ENCODE measurements at regions not wholly inside any gene's neighbourhood (a gene's known extent, or its start where the extent isn't known, plus 50 kb on each side); places are given as distances from the start of the nearest gene placed in this dataset.
A peak's percentile ranks its signal among the peaks of the same experiment; 100 is the strongest.

DNA sequence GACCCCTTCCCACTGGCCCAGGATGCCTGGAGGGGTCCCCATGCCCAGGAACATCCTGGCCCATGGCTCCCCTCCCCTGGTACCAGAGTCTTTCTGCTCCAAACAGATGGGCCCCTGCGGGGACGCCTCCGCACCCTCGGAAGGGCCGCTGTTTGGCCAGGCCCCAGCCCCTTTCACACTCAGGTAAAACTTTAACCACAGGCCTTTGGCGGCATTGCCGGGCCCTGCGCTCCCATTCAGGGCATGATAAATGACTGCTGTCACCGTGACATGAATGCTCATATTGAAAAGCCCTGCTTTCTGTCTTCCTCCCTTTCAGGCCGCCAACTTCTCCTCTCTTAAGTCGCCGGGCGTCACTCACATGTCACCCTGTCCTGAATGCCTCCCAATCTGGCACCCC is 141.5 kb upstream of the TOP1 start (continued):
- TF ChIP-seq, protein P1, sequence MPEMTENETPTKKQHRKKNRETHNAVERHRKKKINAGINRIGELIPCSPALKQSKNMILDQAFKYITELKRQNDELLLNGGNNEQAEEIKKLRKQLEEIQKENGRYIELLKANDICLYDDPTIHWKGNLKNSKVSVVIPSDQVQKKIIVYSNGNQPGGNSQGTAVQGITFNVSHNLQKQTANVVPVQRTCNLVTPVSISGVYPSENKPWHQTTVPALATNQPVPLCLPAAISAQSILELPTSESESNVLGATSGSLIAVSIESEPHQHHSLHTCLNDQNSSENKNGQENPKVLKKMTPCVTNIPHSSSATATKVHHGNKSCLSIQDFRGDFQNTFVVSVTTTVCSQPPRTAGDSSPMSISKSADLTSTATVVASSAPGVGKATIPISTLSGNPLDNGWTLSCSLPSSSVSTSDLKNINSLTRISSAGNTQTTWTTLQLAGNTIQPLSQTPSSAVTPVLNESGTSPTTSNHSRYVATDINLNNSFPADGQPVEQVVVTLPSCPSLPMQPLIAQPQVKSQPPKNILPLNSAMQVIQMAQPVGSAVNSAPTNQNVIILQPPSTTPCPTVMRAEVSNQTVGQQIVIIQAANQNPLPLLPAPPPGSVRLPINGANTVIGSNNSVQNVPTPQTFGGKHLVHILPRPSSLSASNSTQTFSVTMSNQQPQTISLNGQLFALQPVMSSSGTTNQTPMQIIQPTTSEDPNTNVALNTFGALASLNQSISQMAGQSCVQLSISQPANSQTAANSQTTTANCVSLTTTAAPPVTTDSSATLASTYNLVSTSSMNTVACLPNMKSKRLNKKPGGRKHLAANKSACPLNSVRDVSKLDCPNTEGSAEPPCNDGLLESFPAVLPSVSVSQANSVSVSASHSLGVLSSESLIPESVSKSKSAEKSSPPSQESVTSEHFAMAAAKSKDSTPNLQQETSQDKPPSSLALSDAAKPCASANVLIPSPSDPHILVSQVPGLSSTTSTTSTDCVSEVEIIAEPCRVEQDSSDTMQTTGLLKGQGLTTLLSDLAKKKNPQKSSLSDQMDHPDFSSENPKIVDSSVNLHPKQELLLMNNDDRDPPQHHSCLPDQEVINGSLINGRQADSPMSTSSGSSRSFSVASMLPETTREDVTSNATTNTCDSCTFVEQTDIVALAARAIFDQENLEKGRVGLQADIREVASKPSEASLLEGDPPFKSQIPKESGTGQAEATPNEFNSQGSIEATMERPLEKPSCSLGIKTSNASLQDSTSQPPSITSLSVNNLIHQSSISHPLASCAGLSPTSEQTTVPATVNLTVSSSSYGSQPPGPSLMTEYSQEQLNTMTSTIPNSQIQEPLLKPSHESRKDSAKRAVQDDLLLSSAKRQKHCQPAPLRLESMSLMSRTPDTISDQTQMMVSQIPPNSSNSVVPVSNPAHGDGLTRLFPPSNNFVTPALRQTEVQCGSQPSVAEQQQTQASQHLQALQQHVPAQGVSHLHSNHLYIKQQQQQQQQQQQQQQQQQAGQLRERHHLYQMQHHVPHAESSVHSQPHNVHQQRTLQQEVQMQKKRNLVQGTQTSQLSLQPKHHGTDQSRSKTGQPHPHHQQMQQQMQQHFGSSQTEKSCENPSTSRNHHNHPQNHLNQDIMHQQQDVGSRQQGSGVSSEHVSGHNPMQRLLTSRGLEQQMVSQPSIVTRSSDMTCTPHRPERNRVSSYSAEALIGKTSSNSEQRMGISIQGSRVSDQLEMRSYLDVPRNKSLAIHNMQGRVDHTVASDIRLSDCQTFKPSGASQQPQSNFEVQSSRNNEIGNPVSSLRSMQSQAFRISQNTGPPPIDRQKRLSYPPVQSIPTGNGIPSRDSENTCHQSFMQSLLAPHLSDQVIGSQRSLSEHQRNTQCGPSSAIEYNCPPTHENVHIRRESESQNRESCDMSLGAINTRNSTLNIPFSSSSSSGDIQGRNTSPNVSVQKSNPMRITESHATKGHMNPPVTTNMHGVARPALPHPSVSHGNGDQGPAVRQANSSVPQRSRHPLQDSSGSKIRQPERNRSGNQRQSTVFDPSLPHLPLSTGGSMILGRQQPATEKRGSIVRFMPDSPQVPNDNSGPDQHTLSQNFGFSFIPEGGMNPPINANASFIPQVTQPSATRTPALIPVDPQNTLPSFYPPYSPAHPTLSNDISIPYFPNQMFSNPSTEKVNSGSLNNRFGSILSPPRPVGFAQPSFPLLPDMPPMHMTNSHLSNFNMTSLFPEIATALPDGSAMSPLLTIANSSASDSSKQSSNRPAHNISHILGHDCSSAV (CRISPR knock-in tag; IDR thresholded peaks at IDR 0.05; ENCODE audit: borderline replicate concordance) = no peak
- no peak for TF ChIP-seq KDM5A (IDR thresholded peaks at IDR 0.05; ENCODE audit: borderline replicate concordance, low read length)
- TF ChIP-seq KLF11 (CRISPR knock-in tag; IDR thresholded peaks at IDR 0.05) = no peak
- no peak for TF ChIP-seq ZBTB44 (CRISPR knock-in tag; IDR thresholded peaks at IDR 0.05)
- no peak for TF ChIP-seq POLR2A (IDR thresholded peaks at IDR 0.05; ENCODE audit: insufficient read depth in 1 of 2, low read depth in 2 of 2, low read length in 2 of 2)
- no peak for TF ChIP-seq SP4 (CRISPR knock-in tag; IDR thresholded peaks at IDR 0.05)
- TF ChIP-seq ZNF446 (CRISPR knock-in tag; IDR thresholded peaks at IDR 0.05) = no peak
- TF ChIP-seq CCDC6 (CRISPR knock-in tag; IDR thresholded peaks at IDR 0.05) = no peak
- TF ChIP-seq ARID3A (IDR thresholded peaks at IDR 0.05; ENCODE audit: low read depth, low read length) = no peak
- TF ChIP-seq MLLT10 (CRISPR knock-in tag; IDR thresholded peaks at IDR 0.05) = no peak
- TF ChIP-seq THAP9 (CRISPR knock-in tag; IDR thresholded peaks at IDR 0.05; ENCODE audit: borderline replicate concordance) = no peak; the same call in 1 of the 2 replicates
- no peak for TF ChIP-seq ZSCAN9 (CRISPR knock-in tag; IDR thresholded peaks at IDR 0.05; ENCODE audit: borderline replicate concordance)
- TF ChIP-seq, protein P2, sequence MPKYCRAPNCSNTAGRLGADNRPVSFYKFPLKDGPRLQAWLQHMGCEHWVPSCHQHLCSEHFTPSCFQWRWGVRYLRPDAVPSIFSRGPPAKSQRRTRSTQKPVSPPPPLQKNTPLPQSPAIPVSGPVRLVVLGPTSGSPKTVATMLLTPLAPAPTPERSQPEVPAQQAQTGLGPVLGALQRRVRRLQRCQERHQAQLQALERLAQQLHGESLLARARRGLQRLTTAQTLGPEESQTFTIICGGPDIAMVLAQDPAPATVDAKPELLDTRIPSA (CRISPR knock-in tag; IDR thresholded peaks at IDR 0.05; ENCODE audit: borderline replicate concordance) = no peak
- TF ChIP-seq SOX5 (CRISPR knock-in tag; IDR thresholded peaks at IDR 0.05; ENCODE audit: borderline replicate concordance) = peak; percentile 11; the same call in 1 of the 2 replicates
- TF ChIP-seq ZNF292 (CRISPR knock-in tag; IDR thresholded peaks at IDR 0.05; ENCODE audit: borderline replicate concordance, low read depth) = no peak
- no peak for TF ChIP-seq RARG (CRISPR knock-in tag; IDR thresholded peaks at IDR 0.05; ENCODE audit: low read depth)
